ENCODE measurements at regions not wholly inside any gene's neighbourhood (a gene's known extent, or its start where the extent isn't known, plus 50 kb on each side); places are given as distances from the start of the nearest gene placed in this dataset.

DNA sequence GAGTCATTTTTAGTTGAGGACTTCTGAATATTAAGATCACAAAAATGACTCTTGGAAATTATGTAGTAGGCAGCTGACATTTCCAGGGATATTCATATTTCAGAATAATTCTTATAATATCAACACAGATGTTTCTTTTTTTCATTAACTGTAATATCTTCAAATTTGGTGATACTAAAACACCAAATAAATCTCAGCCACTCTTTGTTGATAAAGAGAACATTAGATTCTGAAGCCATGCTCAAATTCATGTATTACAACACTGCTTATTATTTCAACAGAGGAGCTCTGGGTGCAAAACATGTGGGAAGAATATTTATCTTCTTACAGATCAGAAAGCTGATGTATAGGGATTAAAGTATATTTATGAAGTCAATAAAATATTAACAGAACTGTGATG, 355.4 kb downstream of the CRPPA start:
- DNase-seq (ENCODE audit: low read depth in 2 of 3, low spot score in 1 of 3), result no peak

DNA sequence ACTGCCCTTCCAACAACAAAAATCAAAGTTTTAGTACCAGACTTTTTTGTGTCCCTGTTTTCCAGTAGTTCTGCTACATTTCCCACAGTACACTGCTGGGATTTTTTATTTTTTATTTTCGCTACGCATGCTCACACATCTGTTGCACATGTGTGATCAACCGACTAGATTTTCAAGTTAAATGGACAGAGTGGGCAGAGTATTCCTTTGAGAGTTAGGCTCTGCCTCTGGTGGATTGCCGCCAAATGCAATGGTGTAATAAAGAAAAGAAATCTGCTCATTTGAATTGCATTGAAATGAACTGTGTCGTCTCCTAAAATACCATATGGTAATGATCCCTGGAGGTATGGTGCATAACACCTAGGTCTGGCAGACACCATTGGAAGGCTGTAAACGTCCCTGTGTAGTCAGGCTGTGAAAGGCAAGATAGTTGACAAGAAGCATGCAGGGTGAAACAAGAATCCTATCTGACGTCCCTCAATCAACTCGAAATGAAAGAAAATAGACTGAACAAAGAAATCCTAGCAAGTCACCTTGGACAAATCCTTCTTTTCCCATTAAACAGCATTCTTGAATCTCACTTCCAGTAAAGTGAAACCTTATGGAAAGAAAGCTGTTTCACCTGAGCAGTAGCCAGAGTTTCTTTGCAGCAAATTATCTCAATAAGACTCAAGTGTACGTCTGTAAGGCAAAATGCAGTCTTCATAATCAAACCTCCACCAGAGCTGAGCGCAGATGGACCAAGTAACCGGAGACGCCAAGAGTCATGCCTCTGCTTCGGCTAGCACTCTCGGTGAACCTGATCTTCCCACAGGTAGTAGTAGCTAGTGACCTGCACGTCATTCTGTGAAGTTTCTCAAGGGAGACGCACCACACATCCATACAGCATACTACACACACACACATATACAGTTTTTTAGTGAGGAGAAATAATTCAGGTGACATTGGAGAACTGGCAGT, 357.3 kb downstream of the CRPPA start:
- DNase-seq (ENCODE audit: low read depth in 2 of 3, low spot score in 1 of 3), result no peak

DNA sequence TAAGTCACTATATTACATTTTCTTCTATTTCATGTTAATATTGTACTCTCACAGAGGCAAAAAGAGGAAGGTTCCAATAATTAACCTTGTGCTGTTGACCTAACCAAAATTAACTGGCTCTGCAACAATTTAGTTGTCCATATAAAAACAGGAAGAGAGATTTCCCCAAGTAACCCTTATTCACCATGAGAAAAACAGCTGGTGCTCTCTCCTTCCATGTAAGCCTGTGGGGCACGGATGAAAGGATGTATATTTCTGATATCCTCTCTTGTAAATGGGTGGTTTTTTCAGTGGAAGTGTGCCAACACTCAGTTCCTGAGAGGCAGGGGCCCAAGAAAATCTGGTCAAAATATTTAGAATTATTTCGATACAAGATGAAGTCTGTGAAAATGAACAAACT, 358.1 kb downstream of the CRPPA start:
- no peak for DNase-seq (ENCODE audit: low read depth in 2 of 3, low spot score in 1 of 3)

DNA sequence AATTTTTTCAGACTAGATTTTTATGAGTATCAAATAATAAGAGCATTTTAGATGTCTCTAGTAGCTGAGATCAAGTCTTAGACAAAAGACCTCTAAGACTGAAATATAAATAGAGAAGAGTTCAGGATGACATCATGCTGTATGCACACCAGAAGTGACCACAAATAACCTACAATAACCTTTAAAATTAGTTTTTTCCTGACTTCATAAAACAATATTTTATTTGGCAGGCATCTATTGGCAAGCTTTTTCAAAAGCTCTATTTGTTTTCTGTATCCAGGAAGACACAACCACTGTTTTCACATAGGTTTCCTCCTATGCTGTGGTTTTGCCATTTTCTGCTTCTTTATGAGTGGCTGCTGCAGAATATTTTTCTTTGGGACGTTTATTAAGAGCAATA, 359.1 kb downstream of the CRPPA start:
- DNase-seq (ENCODE audit: low read depth in 2 of 3, low spot score in 1 of 3), result no peak

DNA sequence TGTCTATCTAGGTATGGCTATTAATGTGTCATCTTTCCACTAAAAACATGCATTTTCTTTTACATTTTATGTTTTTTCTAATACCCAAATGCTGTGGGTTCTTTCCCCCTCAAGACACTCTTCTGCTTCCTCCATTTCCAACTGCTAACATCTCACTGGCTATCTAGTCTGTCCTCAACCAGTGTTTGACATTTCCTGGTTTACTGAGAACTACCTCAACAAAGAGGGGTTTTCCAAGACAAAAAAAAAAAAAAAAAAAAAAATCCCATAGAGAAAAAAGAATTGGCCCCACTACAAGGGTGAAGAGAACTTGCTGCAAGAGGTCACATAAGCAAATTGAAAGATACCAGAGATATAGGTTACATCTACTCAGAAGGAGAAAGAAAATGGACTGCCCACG, 359.7 kb downstream of the CRPPA start:
- DNase-seq (ENCODE audit: low read depth in 2 of 3, low spot score in 1 of 3), result no peak

DNA sequence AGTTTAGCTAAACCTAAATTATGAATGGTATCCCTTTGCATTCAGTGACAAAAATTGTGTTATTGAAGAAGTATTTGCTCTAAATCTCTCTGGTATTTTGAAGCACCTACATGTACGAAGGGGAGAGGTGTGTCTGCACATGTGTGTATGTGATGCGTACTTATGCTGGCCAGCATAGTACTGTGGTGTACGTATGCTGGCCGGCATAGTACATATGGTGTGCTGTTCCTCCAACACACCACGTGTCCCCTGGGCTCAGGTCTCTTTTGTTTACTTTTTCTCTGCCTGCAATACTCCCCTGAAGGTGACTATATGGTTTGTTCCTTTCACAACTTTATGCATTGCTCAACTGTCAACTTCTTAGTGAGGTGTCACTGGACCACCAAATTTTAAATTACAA, 360.3 kb downstream of the CRPPA start:
- DNase-seq (ENCODE audit: low read depth in 2 of 3, low spot score in 1 of 3), result no peak

DNA sequence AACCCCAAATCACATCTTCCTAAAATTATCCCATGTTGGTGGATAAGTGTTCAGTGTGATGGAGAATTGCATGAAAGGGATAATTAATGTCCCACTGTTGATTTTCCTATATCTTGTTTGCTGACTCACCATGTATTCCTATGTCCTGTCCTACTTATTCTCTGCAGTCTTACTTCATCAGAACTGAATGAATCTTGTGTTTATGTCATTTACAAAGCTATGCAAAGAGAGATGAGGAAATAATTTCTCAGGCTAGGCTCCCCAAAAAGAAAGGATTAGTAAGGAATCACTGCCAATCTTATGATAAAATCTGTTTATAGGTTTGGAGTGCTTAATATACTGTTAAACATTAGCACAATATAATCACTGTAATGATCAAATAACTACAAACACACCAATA, 360.8 kb downstream of the CRPPA start:
- DNase-seq (ENCODE audit: low read depth in 2 of 3, low spot score in 1 of 3), result no peak

DNA sequence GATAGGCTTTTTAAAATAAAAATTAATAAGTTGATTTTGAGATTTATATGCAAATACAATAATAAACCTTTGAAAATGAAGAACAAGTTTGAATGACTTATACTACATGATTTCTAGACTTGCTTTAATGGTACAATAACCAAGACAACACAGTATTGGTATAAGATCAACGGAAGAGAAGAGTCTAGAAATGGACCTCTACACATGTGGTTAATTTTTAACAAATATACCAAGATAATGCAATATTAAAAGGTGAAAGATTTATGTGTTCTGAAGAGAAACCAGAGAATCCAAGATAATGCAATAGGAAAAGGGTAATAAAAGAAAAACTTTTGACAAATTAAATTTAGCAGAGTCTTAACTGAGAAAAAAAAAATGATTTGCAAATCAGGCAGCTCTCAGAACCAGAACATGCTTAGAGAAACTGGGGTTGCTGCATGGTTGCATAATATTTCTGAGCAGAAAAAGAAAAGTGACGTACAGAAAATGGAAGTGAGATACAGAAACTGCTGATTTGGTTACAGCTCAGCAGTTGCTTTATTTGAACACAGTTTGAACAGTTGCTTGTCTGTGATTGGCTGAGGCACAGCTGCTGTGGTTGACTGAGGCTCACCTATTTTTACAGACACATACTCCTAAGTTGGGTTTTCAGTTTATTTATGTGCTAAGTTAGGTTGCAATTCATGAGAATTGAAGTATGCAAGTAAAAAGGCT, 365.9 kb downstream of the CRPPA start:
- no peak for DNase-seq (ENCODE audit: low read depth in 2 of 3, low spot score in 1 of 3)

DNA sequence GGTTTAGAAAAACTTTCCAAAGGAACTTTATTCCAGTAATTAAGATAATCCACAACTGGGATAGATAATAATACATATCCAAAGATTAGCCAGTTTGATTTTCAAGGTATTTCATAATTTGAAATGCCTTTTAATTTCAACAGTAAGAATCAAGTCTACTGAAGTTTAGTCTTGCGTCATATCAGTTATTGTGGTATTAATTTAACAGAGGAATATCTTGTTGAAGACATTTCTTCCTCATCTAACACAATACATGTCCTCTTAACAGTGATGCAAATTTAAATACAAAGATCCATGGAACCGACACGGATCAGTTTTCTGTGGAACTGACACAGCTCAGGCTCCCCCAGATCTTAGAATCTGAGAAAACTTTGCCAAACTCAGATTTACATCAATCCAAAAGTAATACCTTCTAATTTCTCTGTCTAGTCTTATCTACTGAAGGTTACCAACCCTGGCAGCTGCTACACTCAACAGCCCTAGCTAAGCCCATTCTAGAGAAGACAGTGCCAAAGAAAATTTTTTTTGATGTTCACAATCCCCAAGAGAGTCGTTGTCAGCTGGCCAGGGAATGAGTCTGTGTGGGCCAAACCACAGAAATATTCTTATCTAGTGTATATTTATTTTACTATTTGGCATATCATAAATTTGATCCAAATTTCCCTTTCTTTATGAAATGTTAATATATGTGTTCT, 365.2 kb upstream of the MEOX2 start:
- DNase-seq (ENCODE audit: low read depth in 2 of 3, low spot score in 1 of 3), result no peak

DNA sequence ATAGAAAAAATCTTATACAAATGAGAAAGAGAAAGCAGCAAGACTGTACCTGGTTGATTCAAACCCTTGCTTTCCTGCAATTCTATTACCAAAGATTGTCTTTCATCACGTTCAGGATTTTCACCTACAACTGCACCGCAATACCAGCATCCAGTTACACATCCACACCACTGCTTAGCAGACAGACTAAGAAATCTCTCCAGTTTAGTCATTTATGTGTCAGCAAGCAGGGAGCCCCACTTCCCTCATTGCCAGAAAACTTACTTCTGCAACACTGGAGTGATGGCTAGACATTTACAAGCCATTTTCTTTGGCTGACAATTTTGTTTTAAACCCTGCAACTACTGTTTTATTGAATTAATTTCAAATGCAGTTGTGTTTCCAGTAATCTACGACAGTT, 359.6 kb upstream of the MEOX2 start:
- no peak for DNase-seq (ENCODE audit: low read depth in 2 of 3, low spot score in 1 of 3)

DNA sequence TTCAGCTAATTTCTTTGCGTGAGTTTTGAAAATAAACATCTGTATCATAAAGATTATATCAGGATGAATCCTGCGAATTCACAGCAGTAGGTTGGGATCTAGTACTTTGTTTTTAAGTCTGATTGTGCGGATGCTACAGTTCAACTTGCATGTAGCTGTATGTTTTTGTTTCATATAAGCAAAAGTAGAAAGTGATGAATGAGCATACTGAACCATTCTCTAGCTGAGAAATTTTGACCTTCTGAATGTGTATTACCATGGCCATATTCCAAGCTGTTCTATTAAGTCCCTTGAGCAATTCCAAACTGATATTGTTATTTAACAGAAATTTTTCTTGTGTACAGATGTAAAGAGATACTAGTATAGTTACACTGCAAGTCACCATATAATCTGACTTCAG, 358.8 kb upstream of the MEOX2 start:
- DNase-seq (ENCODE audit: low read depth in 2 of 3, low spot score in 1 of 3), result no peak

DNA sequence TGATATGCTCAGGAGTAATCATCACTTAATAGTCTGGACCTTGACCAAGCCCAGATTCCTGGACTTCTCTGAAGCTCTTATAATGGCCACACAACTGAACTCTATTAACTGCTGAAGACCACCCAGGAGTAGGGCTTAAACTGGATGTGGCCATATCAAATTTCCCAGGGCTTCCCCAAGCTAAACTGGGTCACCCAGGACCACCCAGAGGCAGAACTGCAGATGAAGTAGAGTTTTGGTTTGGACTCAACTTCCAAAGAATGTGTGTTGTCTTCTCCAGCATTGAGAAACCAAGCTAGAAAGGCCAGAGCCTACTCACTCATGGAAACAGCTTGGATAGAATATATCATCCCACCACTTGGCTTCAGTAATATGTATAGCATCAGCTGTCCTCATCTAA, 358.2 kb upstream of the MEOX2 start:
- no peak for DNase-seq (ENCODE audit: low read depth in 2 of 3, low spot score in 1 of 3)

DNA sequence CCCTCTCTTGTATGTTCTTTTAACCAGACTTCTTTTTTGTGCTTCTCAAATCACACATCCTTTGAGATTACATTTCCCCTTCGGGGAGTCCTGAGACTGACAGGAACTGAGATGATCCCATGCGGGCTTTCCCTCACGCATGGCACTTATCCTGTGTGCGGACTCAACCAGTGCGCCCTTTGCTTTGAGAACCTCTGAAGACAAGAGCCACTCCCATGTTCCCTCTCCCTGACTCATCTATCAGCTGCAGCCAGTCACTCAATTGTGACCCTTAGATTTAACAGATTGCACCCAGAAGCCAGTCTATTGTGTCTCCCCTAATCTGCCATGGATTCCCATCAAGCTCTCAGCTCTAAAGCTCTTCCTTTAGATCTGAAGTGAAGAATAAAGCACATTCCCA, 353.9 kb upstream of the MEOX2 start:
- no peak for DNase-seq (ENCODE audit: low read depth in 2 of 3, low spot score in 1 of 3)

DNA sequence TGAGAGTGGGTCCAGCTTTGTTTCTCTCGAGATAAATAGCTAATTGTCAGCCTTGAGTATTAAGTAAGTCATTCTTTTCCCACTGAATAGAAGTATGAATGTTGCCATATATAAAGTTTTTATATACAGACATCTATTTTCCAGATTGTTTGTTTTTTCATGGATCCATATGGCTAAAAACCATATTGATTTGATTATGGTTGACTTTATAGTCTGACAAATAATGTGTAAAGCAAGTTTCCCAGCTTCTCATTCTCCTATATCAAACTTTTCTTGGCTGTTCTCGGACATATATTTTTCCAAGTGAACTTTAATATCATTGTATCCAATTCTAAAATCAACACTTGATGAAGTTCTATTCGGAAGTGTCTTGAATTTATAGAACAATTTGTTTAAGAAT, 352.4 kb upstream of the MEOX2 start:
- DNase-seq (ENCODE audit: low read depth in 2 of 3, low spot score in 1 of 3), result no peak

DNA sequence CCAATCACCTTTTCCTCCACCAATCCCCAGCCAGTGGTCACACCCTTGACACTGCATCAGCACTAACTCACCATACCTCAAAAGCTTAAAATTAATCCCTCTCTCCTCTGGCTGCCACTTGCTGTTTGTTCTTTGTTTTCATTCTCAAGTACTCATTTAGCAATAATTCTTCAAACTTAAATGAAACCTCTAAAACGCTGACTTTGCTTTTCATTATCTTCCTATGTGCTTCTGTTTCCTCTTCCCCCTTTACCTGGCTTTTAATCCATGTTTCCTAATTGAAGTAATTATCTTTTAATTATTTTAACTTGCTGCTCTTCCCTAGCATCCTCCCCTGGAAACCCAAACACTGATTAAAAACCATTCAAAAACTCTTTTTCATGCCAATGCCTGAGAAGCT, 348.9 kb upstream of the MEOX2 start:
- DNase-seq (ENCODE audit: low read depth in 2 of 3, low spot score in 1 of 3), result no peak

DNA sequence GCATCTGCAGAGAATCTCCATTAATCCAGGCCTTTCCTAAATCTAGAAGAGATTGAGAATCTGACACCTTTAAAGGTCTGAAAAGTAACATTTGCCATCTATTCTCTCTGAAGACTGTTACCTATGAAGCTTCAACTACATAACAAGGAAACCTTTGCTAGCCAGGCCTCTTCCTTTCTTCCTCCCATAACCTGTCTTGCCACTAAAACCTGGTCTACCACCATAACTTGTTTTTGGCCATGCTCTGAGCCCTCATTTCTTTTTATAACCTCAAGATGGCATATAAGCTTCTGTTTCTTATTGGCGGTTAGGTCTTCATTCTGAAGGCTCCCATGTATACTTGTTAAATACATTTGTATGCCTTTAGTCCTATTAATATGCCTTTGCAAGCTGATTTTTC, 348.4 kb upstream of the MEOX2 start:
- DNase-seq (ENCODE audit: low read depth in 2 of 3, low spot score in 1 of 3), result no peak

DNA sequence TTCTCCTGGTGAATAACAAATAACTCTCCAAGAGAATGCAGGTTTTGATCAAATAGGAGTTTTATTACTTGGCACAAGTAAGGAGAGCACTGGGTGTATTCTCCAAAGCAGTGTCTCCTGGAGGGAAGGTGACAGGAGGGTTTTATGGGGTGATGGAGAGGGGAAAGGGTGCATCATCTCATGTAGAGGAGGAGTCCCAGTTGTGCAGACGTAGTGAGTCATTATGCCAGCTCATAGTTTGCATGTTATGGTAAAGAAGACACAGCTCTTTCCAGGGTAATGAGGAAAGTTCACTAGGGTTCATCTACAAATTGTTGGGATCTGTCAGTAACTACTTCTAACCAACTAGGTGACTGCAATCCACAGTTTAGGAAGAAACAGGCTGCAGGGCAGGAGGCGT, 347.9 kb upstream of the MEOX2 start:
- DNase-seq (ENCODE audit: low read depth in 2 of 3, low spot score in 1 of 3), result no peak

DNA sequence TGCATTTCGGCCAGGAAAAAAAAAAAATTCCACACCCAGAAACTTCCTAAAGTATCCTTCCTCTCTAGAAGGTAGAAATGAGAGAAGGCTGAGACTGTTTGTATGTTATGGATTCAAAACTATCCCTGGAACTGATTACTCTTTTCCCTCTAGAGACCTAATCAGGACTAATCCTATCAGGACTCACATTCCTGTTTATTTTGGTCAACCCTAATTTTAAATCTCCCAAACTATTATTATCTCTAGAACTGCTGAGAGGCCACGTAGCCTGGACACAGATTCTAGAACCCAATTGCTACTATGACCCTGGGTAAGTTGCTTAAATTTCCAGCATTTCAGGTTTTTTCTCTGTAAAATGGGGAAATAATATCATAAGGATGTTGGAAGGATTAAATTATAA, 346.8 kb upstream of the MEOX2 start:
- no peak for DNase-seq (ENCODE audit: low read depth in 2 of 3, low spot score in 1 of 3)

DNA sequence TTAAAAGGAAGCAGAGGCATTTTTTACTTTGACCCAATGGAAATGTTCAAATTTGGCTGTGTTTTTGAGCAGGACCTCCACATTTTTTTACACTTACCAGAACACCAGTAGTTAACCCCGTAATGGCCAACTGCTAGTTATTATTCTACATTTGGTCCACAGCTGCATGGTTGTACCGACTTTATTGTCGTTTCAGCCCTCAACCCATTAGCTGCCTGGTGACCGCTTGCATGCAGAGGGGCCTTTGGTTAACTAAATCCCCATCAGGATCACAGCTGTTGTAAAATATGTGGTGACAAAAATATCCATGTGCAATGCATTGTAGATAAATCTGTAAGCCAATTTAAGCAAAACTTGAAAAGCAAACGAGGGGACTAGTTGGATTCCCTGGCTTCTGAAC, 342.2 kb upstream of the MEOX2 start:
- no peak for DNase-seq (ENCODE audit: low read depth in 2 of 3, low spot score in 1 of 3)

DNA sequence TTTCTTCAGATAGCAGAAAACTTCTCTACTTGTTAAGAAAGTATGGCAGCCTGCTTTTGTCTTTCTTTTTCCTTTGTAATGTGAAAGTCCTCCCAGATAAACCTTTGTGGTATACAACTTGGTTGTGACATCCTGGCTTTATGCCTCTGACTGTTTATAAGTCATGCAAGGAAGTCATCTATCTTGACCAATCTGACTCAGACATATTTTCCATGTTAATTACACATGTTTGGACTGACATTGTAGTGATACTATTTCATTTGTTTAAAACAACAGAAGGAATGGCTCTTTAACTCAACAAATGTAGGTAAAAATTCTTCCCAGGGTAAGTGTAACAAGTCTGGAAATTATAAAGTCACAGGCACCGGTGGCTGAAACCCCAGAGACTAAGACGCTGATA, 341.6 kb upstream of the MEOX2 start:
- DNase-seq (ENCODE audit: low read depth in 2 of 3, low spot score in 1 of 3), result no peak

DNA sequence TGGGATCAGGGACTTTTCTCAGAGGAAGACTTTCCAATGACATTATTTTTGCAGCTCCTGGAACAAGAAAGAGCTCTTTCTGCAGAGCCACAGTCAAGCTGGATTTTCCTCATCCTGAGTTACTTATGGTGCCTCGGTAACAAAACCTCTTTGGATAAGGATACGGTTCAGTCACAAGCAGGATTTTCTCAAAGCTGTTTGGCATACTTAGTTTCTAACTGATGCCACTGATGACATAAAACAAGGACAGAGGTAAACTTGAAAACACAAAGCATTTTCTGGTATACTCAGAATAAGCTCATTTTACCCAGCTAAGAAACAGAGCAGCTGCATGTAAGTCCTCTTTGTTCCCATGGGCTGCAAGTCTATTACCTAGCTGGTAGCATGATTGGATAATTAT, 340.9 kb upstream of the MEOX2 start:
- DNase-seq (ENCODE audit: low read depth in 2 of 3, low spot score in 1 of 3), result no peak

Measured in stimulated activated CD4-positive, alpha-beta T cell treated with anti-CD3 and anti-CD28 coated beads, Interleukin-12 subunit alpha, Interleukin-12 subunit beta, amount 100 ng/mL, for 48 hours (primary cell).